ENCODE measurements at regions not wholly inside any gene's neighbourhood (a gene's known extent, or its start where the extent isn't known, plus 50 kb on each side); places are given as distances from the start of the nearest gene placed in this dataset.

- Histone ChIP-seq H3K27ac (no peak overlapping the region), H3K4me3 (ENCODE audit: low read depth, low read length) (no peak overlapping the region), H3K36me3 (replicated peaks) (no peaks in the 10 kb centered on the region), H3K27me3 (replicated peaks) (no peaks in the 10 kb centered on the region)
- in situ Hi-C loops (cut with HindIII; ENCODE audit: low pct_ligation_motif_present, low sequenced_read_pairs), result no loop called here
- DNase-seq, result no peak
- no peak for TF ChIP-seq CTCF (IDR thresholded peaks at IDR 0.05; ENCODE audit: low read depth, low read length, missing control alignments)
Observed at GRCh38 chr14:54230645-54231044, 166.2 kb upstream of the CDKN3 start.

GRCh38 chr14:54232735-54233134 is 164.1 kb upstream of the CDKN3 start:
- no peak for TF ChIP-seq CTCF (IDR thresholded peaks at IDR 0.05; ENCODE audit: low read depth, low read length, missing control alignments)
- H3K27me3 ChIP-seq (replicated peaks), result no peaks in the 10 kb centered on the region
- no peak overlapping the region for H3K27ac ChIP-seq
- H3K4me3 ChIP-seq (ENCODE audit: low read depth, low read length), result no peak overlapping the region
- in situ Hi-C loops (cut with HindIII; ENCODE audit: low pct_ligation_motif_present, low sequenced_read_pairs), result no loop called here
- no peak for DNase-seq
- H3K36me3 ChIP-seq (replicated peaks), result no peaks in the 10 kb centered on the region

GRCh38 chr14:54241517-54241916 is 155.3 kb upstream of the CDKN3 start:
- in situ Hi-C loops (cut with HindIII; ENCODE audit: low pct_ligation_motif_present, low sequenced_read_pairs), result no loop called here
- TF ChIP-seq CTCF (IDR thresholded peaks at IDR 0.05; ENCODE audit: low read depth, low read length, missing control alignments), result no peak
- no peak overlapping the region for H3K27ac ChIP-seq
- no peaks in the 10 kb centered on the region for H3K36me3 ChIP-seq (replicated peaks)
- H3K4me3 ChIP-seq (ENCODE audit: low read depth, low read length), result no peak overlapping the region
- DNase-seq, result no peak
- H3K27me3 ChIP-seq (replicated peaks), result no peaks in the 10 kb centered on the region

GRCh38 chr14:54251356-54251755 is 145.5 kb upstream of the CDKN3 start:
- H3K27me3 ChIP-seq (replicated peaks), result no peaks in the 10 kb centered on the region
- H3K27ac ChIP-seq, result no peak overlapping the region
- in situ Hi-C loops (cut with HindIII; ENCODE audit: low pct_ligation_motif_present, low sequenced_read_pairs), result no loop called here
- TF ChIP-seq CTCF (IDR thresholded peaks at IDR 0.05; ENCODE audit: low read depth, low read length, missing control alignments), result no peak
- no peak overlapping the region for H3K4me3 ChIP-seq (ENCODE audit: low read depth, low read length)
- no peak for DNase-seq
- no peaks in the 10 kb centered on the region for H3K36me3 ChIP-seq (replicated peaks)

GRCh38 chr14:54252072-54252730 is 144.6 kb upstream of the CDKN3 start:
- Histone ChIP-seq H3K27ac (no peak overlapping the region), H3K27me3 (replicated peaks) (no peaks in the 10 kb centered on the region), H3K36me3 (replicated peaks) (no peaks in the 10 kb centered on the region), H3K4me3 (ENCODE audit: low read depth, low read length) (no peak overlapping the region)
- TF ChIP-seq CTCF (IDR thresholded peaks at IDR 0.05; ENCODE audit: low read depth, low read length, missing control alignments), result no peak
- in situ Hi-C loops (cut with HindIII; ENCODE audit: low pct_ligation_motif_present, low sequenced_read_pairs), result no loop called here
- peak; percentile 74 for DNase-seq

All from brain microvascular endothelial cell (primary cell).